K562 (cell line): ENCODE measurements at regions not wholly inside any gene's neighbourhood (a gene's known extent, or its start where the extent isn't known, plus 50 kb on each side); places are given as distances from the start of the nearest gene placed in this dataset.

Experiments used
- CTCF ChIP-seq, 3 experiments: IDR thresholded peaks in 2 of 3; conservative IDR thresholded peaks in 1 of 3; 2 replicates each; pipeline ENCODE4 v1.5.1; 2011 to 2012; ENCODE audit warnings: low read length in 3 of 3, mild to moderate bottlenecking in 3 of 3, control low read depth in 2 of 3, improper control_type of control experiment in 1 of 3, inconsistent platforms in 1 of 3, low read depth in 1 of 3, mixed read lengths in 1 of 3, moderate library complexity in 1 of 3; ENCODE audit not compliant: insufficient read depth in 2 of 3
- GTF2F1 ChIP-seq: IDR thresholded peaks from 2 replicates; pipeline ENCODE4 v1.6.1; 2011; ENCODE audit warnings: low read depth, low read length, improper control_type of control experiment
- JUNB ChIP-seq: fragments of 450-650 bp; formaldehyde crosslinking; conservative IDR thresholded peaks from 2 replicates; pipeline ENCODE4 v1.4.0; 2020; ENCODE audit warnings: mild to moderate bottlenecking
- STAT5B ChIP-seq: fragments of 250-450 bp; sonication (Bioruptor Pico); IDR thresholded peaks from 2 replicates; pipeline ENCODE4 v1.8.0; 2021; ENCODE audit warnings: mild to moderate bottlenecking, inconsistent platforms
- ZBTB2 ChIP-seq: fragments of 450-650 bp; IDR thresholded peaks from 2 replicates; pipeline ENCODE4 v1.6.1; 2016; ENCODE audit warnings: antibody characterized with exemption

GRCh38 chr11:127420139-127420538 is 419.6 kb upstream of the KIRREL3 start:
- no peak for TF ChIP-seq STAT5B (CRISPR knock-in tag)
- TF ChIP-seq CTCF (IDR thresholded peaks at IDR 0.05 in 2 of 3, conservative IDR thresholded peaks at IDR 0.05 in 1 of 3; ENCODE audit: insufficient read depth in 2 of 3, low read depth in 1 of 3, low read length in 3 of 3): no peak
- no peak for TF ChIP-seq JUNB (CRISPR knock-in tag)
- TF ChIP-seq GTF2F1: no peak
- TF ChIP-seq ZBTB2: no peak
